Lower leg skin (tissue), 3 donors: ENCODE measurements at regions not wholly inside any gene's neighbourhood (a gene's known extent, or its start where the extent isn't known, plus 50 kb on each side); places are given as distances from the start of the nearest gene placed in this dataset.

Experiments
- POLR2A ChIP-seq, 2 donors: fragments of 450-650 bp; IDR thresholded peaks; one replicate each; pipeline ENCODE4 v1.6.1; 2016 to 2017; ENCODE audit warnings: antibody characterized with exemption in 2 of 2, mild to moderate bottlenecking in 1 of 2, moderate library complexity in 1 of 2
- TF ChIP-seq, protein P1 (sequence below), 3 donors: fragments of 450-650 bp; IDR thresholded peaks; one replicate each; pipeline ENCODE4 v1.5.1; 2016; ENCODE audit warnings: antibody characterized with exemption in 3 of 3, mild to moderate bottlenecking in 3 of 3, moderate library complexity in 2 of 3

- TF ChIP-seq, protein P1, sequence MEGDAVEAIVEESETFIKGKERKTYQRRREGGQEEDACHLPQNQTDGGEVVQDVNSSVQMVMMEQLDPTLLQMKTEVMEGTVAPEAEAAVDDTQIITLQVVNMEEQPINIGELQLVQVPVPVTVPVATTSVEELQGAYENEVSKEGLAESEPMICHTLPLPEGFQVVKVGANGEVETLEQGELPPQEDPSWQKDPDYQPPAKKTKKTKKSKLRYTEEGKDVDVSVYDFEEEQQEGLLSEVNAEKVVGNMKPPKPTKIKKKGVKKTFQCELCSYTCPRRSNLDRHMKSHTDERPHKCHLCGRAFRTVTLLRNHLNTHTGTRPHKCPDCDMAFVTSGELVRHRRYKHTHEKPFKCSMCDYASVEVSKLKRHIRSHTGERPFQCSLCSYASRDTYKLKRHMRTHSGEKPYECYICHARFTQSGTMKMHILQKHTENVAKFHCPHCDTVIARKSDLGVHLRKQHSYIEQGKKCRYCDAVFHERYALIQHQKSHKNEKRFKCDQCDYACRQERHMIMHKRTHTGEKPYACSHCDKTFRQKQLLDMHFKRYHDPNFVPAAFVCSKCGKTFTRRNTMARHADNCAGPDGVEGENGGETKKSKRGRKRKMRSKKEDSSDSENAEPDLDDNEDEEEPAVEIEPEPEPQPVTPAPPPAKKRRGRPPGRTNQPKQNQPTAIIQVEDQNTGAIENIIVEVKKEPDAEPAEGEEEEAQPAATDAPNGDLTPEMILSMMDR (IDR thresholded peaks at IDR 0.05) = no peak
- TF ChIP-seq POLR2A (IDR thresholded peaks at IDR 0.05) = no peak
Observed at GRCh38 chr4:167717495-167717894, 374.8 kb upstream of the ANXA10 start.
